ENCODE measurements at regions not wholly inside any gene's neighbourhood (a gene's known extent, or its start where the extent isn't known, plus 50 kb on each side); places are given as distances from the start of the nearest gene placed in this dataset.

- no peaks in the 10 kb centered on the region for H3K79me1 ChIP-seq (ENCODE audit: insufficient read depth, low read depth, low read length, poor library complexity, severe bottlenecking)
- no peak overlapping the region for H3K27ac ChIP-seq (ENCODE audit: insufficient read length, low read depth, low read length)
- no peak overlapping the region for H2AK5ac ChIP-seq (ENCODE audit: insufficient read length, low read length)
- H3K18ac ChIP-seq (ENCODE audit: insufficient read length, low read depth, low read length), result no peak overlapping the region
- H3K9me3 ChIP-seq (ENCODE audit: control insufficient read depth, low read depth, low read length), result no peaks in the 10 kb centered on the region
- no peak overlapping the region for H4K91ac ChIP-seq (ENCODE audit: insufficient read length, low read depth, low read length)
- H2BK20ac ChIP-seq (ENCODE audit: low read depth, low read length, poor library complexity, severe bottlenecking), result no peak overlapping the region
- no peaks in the 10 kb centered on the region for H3K79me2 ChIP-seq (ENCODE audit: insufficient read depth, low read length)
- Mint-ChIP-seq H3K36me3 (ENCODE audit: insufficient read depth in 1 of 3, low read depth in 3 of 3) (no peaks in the 10 kb centered on the region), H3K9me3 (no peaks in the 10 kb centered on the region), H3K4me3 (no peak overlapping the region), H3K4me1 (no peaks in the 10 kb centered on the region), H3K27me3 (ENCODE audit: low read depth) (no peaks in the 10 kb centered on the region), H3K27ac (no peak overlapping the region)
- no peak overlapping the region for H4K8ac ChIP-seq (replicated peaks; ENCODE audit: insufficient read length, low read depth, low read length)
- no peak overlapping the region for H3K9ac ChIP-seq (ENCODE audit: extremely low read depth, insufficient read length, low read length)
- no peaks in the 10 kb centered on the region for H4K20me1 ChIP-seq (ENCODE audit: control insufficient read depth, insufficient read depth, insufficient read length)
- H2AFZ ChIP-seq (ENCODE audit: low read length), result no peak overlapping the region
- no peaks in the 10 kb centered on the region for H3K27me3 ChIP-seq (ENCODE audit: insufficient read depth, low read length)
- no CpG with 5 or more reads among the region's 1 CpG for WGBS (ENCODE audit: extremely low coverage, insufficient read length, low lambda C conversion rate)
- no peak overlapping the region for H3K4ac ChIP-seq (ENCODE audit: low read depth, low read length)
- no peak overlapping the region for H2BK15ac ChIP-seq (ENCODE audit: low read depth, low read length)
- H3K23ac ChIP-seq (ENCODE audit: insufficient read length, low read depth, low read length), result no peak overlapping the region
- DNase-seq, result no peak
- H3K56ac ChIP-seq (ENCODE audit: insufficient read length, low read depth, low read length), result no peak overlapping the region
- H2BK12ac ChIP-seq (ENCODE audit: insufficient read length, low read depth, low read length), result no peak overlapping the region
- no peak overlapping the region for H4K5ac ChIP-seq (ENCODE audit: insufficient read length, low read depth, low read length)
- no peak overlapping the region for H3K4me2 ChIP-seq (ENCODE audit: insufficient read depth, insufficient read length, low read length)
- TF ChIP-seq CTCF (conservative IDR thresholded peaks at IDR 0.05), result no peak
- H3K14ac ChIP-seq (ENCODE audit: insufficient read depth, low read length), result no peak overlapping the region
- no peaks in the 10 kb centered on the region for H3K4me1 ChIP-seq (ENCODE audit: insufficient read depth, low read length)
- no peak overlapping the region for H2BK5ac ChIP-seq (ENCODE audit: insufficient read length, low read length)
- H3T11ph ChIP-seq (ENCODE audit: low read length), result no peak overlapping the region
- H3K23me2 ChIP-seq (ENCODE audit: insufficient read length, low read depth, low read length, poor library complexity, severe bottlenecking), result no peaks in the 10 kb centered on the region
- H2BK120ac ChIP-seq (ENCODE audit: low read depth, low read length, poor library complexity, severe bottlenecking), result no peak overlapping the region
Observed at GRCh38 chr1:55814967-55815366, 599.8 kb upstream of the USP24 start.

Data from H9 (cell line).